BLaER1 treated with 17β-estradiol and CSF1 and Interleukin-3, amounts not matched to agents 10 nM and 100 nM (cell line): ENCODE measurements at regions not wholly inside any gene's neighbourhood (a gene's known extent, or its start where the extent isn't known, plus 50 kb on each side); places are given as distances from the start of the nearest gene placed in this dataset.

ENCODE experiments used
- H3K27ac ChIP-seq, 11 experiments: shearing (Covaris generic); formaldehyde crosslinking; 2 replicates each; pipeline ENCODE4 v1.8.1; 2022
- H3K27me3 ChIP-seq, 11 experiments: shearing (Covaris generic); formaldehyde crosslinking; 2 replicates each; pipeline ENCODE4 v1.8.1; 2022
- H3K36me3 ChIP-seq, 11 experiments: shearing (Covaris generic); formaldehyde crosslinking; 2 replicates each; pipeline ENCODE4 v1.8.1; 2022
- H3K4me1 ChIP-seq, 10 experiments: shearing (Covaris generic); formaldehyde crosslinking; 2 replicates each; pipeline ENCODE4 v1.8.1; 2022
- H3K4me2 ChIP-seq, 11 experiments: shearing (Covaris generic); formaldehyde crosslinking; 2 replicates each; pipeline ENCODE4 v1.8.1; 2022
- H3K4me3 ChIP-seq, 10 experiments: shearing (Covaris generic); formaldehyde crosslinking; 2 replicates each; pipeline ENCODE4 v1.8.1; 2022
- H3K9ac ChIP-seq, 11 experiments: shearing (Covaris generic); formaldehyde crosslinking; 2 replicates each; pipeline ENCODE4 v1.8.1; 2022
- H3K9me3 ChIP-seq, 11 experiments: shearing (Covaris generic); formaldehyde crosslinking; replicated peaks in 1 of 11; 2 replicates each; pipeline ENCODE4 v1.8.1; 2022
- H4K20me1 ChIP-seq, 11 experiments: shearing (Covaris generic); formaldehyde crosslinking; 2 replicates each; pipeline ENCODE4 v1.8.1; 2022
- Cebpa-rat ChIP-seq, 11 experiments: shearing (Covaris generic); IDR thresholded peaks; 2 replicates each; pipeline ENCODE4 v1.8.1; 2022

GRCh38 chr1:59104191-59104760 is 192.6 kb upstream of the FGGY start:
- Histone ChIP-seq H3K4me3 (no peak overlapping the region), H3K9me3 (peaks cover 0 to 12% (median 0%) of the 10 kb centered on the region in 11 experiments; a peak in 2 of 22 replicates), H3K27me3 (no peaks in the 10 kb centered on the region), H4K20me1 (no peaks in the 10 kb centered on the region), H3K4me1 (peaks cover 10 to 30% (median 20%) of the 10 kb centered on the region in 10 experiments), H3K36me3 (no peaks in the 10 kb centered on the region), H3K4me2 (no peak overlapping the region), H3K27ac (no peak overlapping the region), H3K9ac (no peak overlapping the region)
- no peak for TF ChIP-seq Cebpa-rat (IDR thresholded peaks at IDR 0.05)

GRCh38 chr1:59105548-59106507 is 191.1 kb upstream of the FGGY start:
- Histone ChIP-seq H3K9me3 (peaks cover 0 to 12% (median 0%) of the 10 kb centered on the region in 11 experiments; a peak in 2 of 22 replicates), H3K9ac (no peak overlapping the region), H3K36me3 (no peaks in the 10 kb centered on the region), H3K4me2 (peak overlapping the region in 3 of 11 experiments; percentile 7 to 26 (median 8); a peak in 2 of 22 replicates), H3K4me1 (peaks cover 14 to 37% (median 27%) of the 10 kb centered on the region in 10 experiments), H3K4me3 (no peak overlapping the region), H3K27me3 (no peaks in the 10 kb centered on the region), H4K20me1 (no peaks in the 10 kb centered on the region), H3K27ac (peak overlapping the region in 3 of 11 experiments; percentile 10 to 67 (median 20); a peak in 5 of 22 replicates)
- TF ChIP-seq Cebpa-rat (IDR thresholded peaks at IDR 0.05): no peak

DNA sequence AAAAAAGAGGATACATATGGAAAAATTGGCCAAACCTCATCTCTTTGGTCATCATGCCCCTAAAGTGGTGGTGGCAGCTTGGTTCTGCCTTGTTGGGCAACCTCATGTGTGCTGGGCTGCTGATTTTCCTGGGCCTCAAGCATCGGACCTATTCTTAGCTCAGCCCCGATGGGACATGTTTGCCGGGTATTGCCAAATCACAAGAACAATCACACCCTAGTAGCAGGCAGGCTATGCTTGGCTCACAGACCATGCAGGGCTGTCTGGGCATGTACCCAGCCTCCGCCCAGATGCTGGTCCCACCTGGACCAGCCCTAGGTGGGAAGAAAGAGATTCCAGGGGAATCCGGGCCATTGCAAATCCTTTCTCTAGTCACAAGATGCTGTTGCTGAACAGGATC is 189.4 kb upstream of the FGGY start:
- H4K20me1 ChIP-seq: no peaks in the 10 kb centered on the region
- H3K4me1 ChIP-seq: peaks cover 14 to 37% (median 27%) of the 10 kb centered on the region in 10 experiments
- no peaks in the 10 kb centered on the region for H3K27me3 ChIP-seq
- no peak overlapping the region for H3K4me3 ChIP-seq
- peak in 8 of 11 experiments; percentile 43 to 85 (median 69); a peak in 11 of 22 replicates for TF ChIP-seq Cebpa-rat (IDR thresholded peaks at IDR 0.05)
- 0 out of 22 replicates have a peak, but pooled peaks cover 0 to 5% (median 0%) of the 10 kb centered on the region in 11 experiments for H3K9me3 ChIP-seq
- H3K27ac ChIP-seq: peak overlapping the region in 8 of 11 experiments; percentile 31 to 68 (median 59); a peak in 14 of 22 replicates
- H3K9ac ChIP-seq: peak overlapping the region in 4 of 11 experiments; percentile 0 to 24 (median 18); a peak in 5 of 22 replicates
- peak overlapping the region; percentile 57 to 85 (median 74) for H3K4me2 ChIP-seq
- no peaks in the 10 kb centered on the region for H3K36me3 ChIP-seq

- no peak for TF ChIP-seq Cebpa-rat (IDR thresholded peaks at IDR 0.05)
- H3K27me3 ChIP-seq: no peaks in the 10 kb centered on the region
- 0 out of 22 replicates have a peak, but pooled peaks cover 0 to 5% (median 0%) of the 10 kb centered on the region in 11 experiments for H3K9me3 ChIP-seq
- H3K4me1 ChIP-seq: peaks cover 14 to 37% (median 27%) of the 10 kb centered on the region in 10 experiments
- H4K20me1 ChIP-seq: no peaks in the 10 kb centered on the region
- H3K9ac ChIP-seq: no peak overlapping the region; a peak in 2 of 22 replicates
- H3K4me2 ChIP-seq: peak overlapping the region; percentile 57 to 85 (median 74)
- H3K27ac ChIP-seq: peak overlapping the region in 8 of 11 experiments; percentile 31 to 68 (median 57); a peak in 13 of 22 replicates
- H3K36me3 ChIP-seq: no peaks in the 10 kb centered on the region
- H3K4me3 ChIP-seq: no peak overlapping the region
Observed at GRCh38 chr1:59107916-59108315, 189.0 kb upstream of the FGGY start.

DNA sequence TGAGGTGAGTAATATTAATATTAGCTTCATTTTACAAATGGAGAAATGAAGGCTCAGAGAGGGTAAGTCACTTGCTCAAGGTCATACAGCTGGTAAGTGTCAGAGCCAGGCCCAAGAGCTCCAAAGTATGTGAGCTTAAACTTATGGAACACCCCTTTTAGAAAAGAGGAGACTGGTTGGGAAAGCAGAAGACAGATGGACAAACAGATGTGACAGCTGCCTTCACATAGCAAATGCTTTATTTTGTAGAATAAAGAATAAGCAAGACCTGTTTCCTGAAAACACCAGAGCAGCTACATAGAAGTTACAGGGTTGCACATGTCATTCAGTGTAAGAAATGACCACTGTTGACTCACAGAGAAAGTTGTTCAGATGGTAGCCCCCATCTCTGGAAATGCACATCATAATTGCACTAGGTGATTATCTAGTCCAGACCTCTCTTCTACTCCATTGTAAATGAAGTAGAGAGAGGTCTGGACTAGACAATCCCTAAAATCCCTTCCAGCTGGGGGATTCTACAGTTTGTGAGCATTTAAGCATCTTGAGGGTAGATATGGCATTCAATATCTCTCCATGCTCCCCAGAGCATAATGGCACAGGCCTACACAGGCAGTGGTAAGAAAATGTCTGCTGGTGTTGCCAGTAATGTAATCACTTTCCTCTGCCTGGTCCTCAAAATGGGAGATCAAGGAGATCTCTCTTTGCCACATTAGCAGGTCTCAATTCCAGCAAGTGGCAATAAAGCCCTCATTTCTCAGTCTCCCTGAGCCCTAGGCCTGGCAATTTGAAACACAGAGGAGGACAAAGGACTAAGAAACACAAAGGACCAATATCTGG is 188.2 kb upstream of the FGGY start:
- Histone ChIP-seq H3K36me3 (no peaks in the 10 kb centered on the region), H3K9me3 (no peaks in the 10 kb centered on the region), H3K4me2 (peak overlapping the region in 5 of 11 experiments; percentile 64 to 85 (median 77); a peak in 6 of 22 replicates), H3K4me1 (peaks cover 14 to 37% (median 27%) of the 10 kb centered on the region in 10 experiments), H3K27ac (peak overlapping the region in 6 of 11 experiments; percentile 43 to 68 (median 60); a peak in 11 of 22 replicates), H4K20me1 (no peaks in the 10 kb centered on the region), H3K4me3 (no peak overlapping the region), H3K9ac (no peak overlapping the region), H3K27me3 (no peaks in the 10 kb centered on the region)
- TF ChIP-seq Cebpa-rat (IDR thresholded peaks at IDR 0.05): no peak

DNA sequence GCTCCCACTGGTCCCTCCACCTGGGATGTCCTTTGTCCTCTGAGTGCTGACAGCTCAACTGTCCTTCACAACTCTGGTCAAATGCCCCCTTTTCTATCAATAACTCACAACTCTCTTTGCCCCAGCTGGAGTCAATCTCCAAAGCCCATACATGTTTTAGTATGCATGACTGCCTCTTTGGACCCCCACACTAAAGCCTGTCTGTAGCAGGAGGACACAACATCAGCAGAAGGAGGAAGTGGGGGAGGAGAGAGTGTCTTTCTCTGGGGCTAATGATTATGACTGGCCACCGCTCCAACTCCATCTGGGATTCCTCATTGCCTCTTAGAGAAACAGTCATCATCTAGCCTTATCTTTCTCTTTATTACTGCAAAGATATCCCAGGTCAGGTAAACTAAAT is 186.6 kb upstream of the FGGY start:
- Histone ChIP-seq H3K9me3 (no peaks in the 10 kb centered on the region), H3K27me3 (no peaks in the 10 kb centered on the region), H3K4me1 (peaks cover 14 to 37% (median 27%) of the 10 kb centered on the region in 10 experiments), H3K9ac (no peak overlapping the region), H3K27ac (no peak overlapping the region; a peak in 2 of 22 replicates), H3K36me3 (no peaks in the 10 kb centered on the region), H3K4me2 (peak overlapping the region in 10 of 11 experiments; percentile 1 to 51 (median 32); a peak in 12 of 22 replicates), H3K4me3 (no peak overlapping the region), H4K20me1 (no peaks in the 10 kb centered on the region)
- no peak for TF ChIP-seq Cebpa-rat (IDR thresholded peaks at IDR 0.05)

GRCh38 chr1:59113876-59114457 is 182.9 kb upstream of the FGGY start:
- Histone ChIP-seq H3K27ac (no peak overlapping the region), H3K27me3 (no peaks in the 10 kb centered on the region)

DNA sequence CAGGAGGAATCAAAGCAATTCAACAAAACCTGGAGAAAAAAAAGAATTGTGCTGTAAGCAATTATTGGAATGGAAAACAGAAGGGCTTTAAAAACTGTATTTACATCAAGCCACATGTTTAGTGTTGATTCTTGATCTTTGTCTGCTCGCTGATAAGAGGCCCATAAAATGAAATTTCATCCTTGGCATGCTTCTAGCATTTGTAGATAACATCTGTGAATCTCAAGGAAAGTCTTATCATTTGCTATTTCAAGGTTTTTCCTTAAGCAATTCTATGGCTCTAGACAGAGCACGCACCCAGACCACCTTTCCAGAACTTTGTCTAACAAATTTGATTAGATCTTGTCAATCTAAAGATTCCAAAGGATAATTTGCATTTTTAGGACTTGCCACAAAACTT is 181.0 kb upstream of the FGGY start:
- Histone ChIP-seq H3K9me3 (no peaks in the 10 kb centered on the region), H3K4me3 (no peak overlapping the region), H3K27ac (no peak overlapping the region), H4K20me1 (no peaks in the 10 kb centered on the region), H3K4me1 (peaks cover 0 to 5% (median 0%) of the 10 kb centered on the region in 10 experiments; a peak in 2 of 20 replicates), H3K4me2 (no peak overlapping the region), H3K36me3 (no peaks in the 10 kb centered on the region), H3K27me3 (no peaks in the 10 kb centered on the region), H3K9ac (no peak overlapping the region)
- TF ChIP-seq Cebpa-rat (IDR thresholded peaks at IDR 0.05): no peak

More at GRCh38 chr1:59113876-59114457, 182.9 kb upstream of the FGGY start:
- Histone ChIP-seq H3K4me3 (no peak overlapping the region), H4K20me1 (no peaks in the 10 kb centered on the region), H3K4me2 (no peak overlapping the region), H3K4me1 (peaks cover 0 to 13% (median 7%) of the 10 kb centered on the region in 10 experiments; a peak in 11 of 20 replicates), H3K36me3 (no peaks in the 10 kb centered on the region), H3K9me3 (no peaks in the 10 kb centered on the region), H3K9ac (no peak overlapping the region)
- no peak for TF ChIP-seq Cebpa-rat (IDR thresholded peaks at IDR 0.05)
